ENCODE measurements at regions not wholly inside any gene's neighbourhood (a gene's known extent, or its start where the extent isn't known, plus 50 kb on each side); places are given as distances from the start of the nearest gene placed in this dataset.

DNA sequence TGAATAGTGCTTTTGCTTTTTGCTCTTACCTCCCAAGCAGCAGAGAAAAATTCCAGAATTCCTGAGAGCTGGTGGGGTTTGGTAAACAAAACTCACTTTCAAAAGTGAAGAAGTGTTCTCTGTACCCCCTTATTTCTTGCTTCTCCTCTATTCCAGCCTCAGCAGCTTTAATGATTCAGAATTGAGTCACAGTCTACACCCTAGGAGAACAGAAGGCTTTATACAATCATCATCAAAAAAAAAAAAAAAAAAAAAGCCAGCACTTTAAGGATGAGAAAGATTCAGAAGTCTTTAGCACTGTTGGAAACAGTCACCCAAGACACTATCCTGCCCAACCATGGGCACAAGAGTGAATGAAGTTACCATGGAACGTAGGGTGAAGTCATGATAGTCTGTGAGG lies 1583.1 kb upstream of the PCDH10 start:
- H3K36me3 ChIP-seq (ENCODE audit: control insufficient read depth in 4 of 4, insufficient read depth in 3 of 4, low read depth in 1 of 4, low read length in 3 of 4): no peaks in the 10 kb centered on the region
- no peak overlapping the region for H3K27ac ChIP-seq (ENCODE audit: low read depth in 1 of 2, low read length in 2 of 2)
- TF ChIP-seq FOXA2 (IDR thresholded peaks at IDR 0.05): no peak
- TF ChIP-seq EGR1 (IDR thresholded peaks at IDR 0.05; ENCODE audit: low read depth in 2 of 2): no peak
- TF ChIP-seq, protein P1, sequence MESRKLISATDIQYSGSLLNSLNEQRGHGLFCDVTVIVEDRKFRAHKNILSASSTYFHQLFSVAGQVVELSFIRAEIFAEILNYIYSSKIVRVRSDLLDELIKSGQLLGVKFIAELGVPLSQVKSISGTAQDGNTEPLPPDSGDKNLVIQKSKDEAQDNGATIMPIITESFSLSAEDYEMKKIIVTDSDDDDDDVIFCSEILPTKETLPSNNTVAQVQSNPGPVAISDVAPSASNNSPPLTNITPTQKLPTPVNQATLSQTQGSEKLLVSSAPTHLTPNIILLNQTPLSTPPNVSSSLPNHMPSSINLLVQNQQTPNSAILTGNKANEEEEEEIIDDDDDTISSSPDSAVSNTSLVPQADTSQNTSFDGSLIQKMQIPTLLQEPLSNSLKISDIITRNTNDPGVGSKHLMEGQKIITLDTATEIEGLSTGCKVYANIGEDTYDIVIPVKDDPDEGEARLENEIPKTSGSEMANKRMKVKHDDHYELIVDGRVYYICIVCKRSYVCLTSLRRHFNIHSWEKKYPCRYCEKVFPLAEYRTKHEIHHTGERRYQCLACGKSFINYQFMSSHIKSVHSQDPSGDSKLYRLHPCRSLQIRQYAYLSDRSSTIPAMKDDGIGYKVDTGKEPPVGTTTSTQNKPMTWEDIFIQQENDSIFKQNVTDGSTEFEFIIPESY (IDR thresholded peaks at IDR 0.05): no peak
- TF ChIP-seq HNF4G (IDR thresholded peaks at IDR 0.05): no peak
- no peak for TF ChIP-seq RAD21 (IDR thresholded peaks at IDR 0.05)
- TF ChIP-seq FOXA1 (IDR thresholded peaks at IDR 0.05): no peak
- no peak for TF ChIP-seq NR2F2 (IDR thresholded peaks at IDR 0.05)
- TF ChIP-seq YY1 (IDR thresholded peaks at IDR 0.05): no peak
- TF ChIP-seq, protein P2, sequence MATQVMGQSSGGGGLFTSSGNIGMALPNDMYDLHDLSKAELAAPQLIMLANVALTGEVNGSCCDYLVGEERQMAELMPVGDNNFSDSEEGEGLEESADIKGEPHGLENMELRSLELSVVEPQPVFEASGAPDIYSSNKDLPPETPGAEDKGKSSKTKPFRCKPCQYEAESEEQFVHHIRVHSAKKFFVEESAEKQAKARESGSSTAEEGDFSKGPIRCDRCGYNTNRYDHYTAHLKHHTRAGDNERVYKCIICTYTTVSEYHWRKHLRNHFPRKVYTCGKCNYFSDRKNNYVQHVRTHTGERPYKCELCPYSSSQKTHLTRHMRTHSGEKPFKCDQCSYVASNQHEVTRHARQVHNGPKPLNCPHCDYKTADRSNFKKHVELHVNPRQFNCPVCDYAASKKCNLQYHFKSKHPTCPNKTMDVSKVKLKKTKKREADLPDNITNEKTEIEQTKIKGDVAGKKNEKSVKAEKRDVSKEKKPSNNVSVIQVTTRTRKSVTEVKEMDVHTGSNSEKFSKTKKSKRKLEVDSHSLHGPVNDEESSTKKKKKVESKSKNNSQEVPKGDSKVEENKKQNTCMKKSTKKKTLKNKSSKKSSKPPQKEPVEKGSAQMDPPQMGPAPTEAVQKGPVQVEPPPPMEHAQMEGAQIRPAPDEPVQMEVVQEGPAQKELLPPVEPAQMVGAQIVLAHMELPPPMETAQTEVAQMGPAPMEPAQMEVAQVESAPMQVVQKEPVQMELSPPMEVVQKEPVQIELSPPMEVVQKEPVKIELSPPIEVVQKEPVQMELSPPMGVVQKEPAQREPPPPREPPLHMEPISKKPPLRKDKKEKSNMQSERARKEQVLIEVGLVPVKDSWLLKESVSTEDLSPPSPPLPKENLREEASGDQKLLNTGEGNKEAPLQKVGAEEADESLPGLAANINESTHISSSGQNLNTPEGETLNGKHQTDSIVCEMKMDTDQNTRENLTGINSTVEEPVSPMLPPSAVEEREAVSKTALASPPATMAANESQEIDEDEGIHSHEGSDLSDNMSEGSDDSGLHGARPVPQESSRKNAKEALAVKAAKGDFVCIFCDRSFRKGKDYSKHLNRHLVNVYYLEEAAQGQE (IDR thresholded peaks at IDR 0.05): no peak
- 35% methylated on average over 1 of the region's 1 CpG for WGBS
- H3K4me3 ChIP-seq (ENCODE audit: low read depth in 1 of 3, low read length in 3 of 3): no peak overlapping the region
- no peak overlapping the region for H3K9ac ChIP-seq (ENCODE audit: low read depth in 1 of 2, low read length in 2 of 2)
- no peaks in the 10 kb centered on the region for H3K9me3 ChIP-seq (ENCODE audit: control insufficient read depth in 4 of 4, low read length in 3 of 4)
- no peak for DNase-seq (ENCODE audit: low spot score)
- H3K4me1 ChIP-seq (ENCODE audit: control insufficient read depth in 4 of 4, insufficient read depth in 4 of 4, low read length in 3 of 4): no peaks in the 10 kb centered on the region
- no peaks in the 10 kb centered on the region for H3K27me3 ChIP-seq (ENCODE audit: control insufficient read depth in 4 of 4, insufficient read depth in 4 of 4, low read length in 3 of 4)

DNA sequence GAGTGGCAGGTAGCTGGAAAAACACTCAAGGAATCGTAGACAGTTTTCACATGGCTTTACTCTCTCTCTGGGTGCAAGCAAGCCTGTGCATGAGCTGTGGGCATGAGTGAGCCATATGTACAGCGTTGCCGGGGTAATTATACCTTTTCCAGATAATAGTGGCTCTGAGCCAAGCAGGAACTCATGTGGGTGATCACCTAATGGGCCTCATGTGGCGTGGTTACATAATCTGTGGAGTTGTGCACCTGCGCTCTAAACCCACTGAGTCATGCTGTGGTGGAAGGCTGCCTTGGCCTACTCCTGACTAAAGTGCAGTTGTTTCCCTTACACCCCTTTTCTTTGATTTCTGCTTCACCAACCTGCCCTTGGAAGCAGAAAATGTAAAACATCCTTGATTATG lies 1564.5 kb upstream of the PCDH10 start:
- Histone ChIP-seq H3K36me3 (ENCODE audit: control insufficient read depth in 4 of 4, insufficient read depth in 3 of 4, low read depth in 1 of 4, low read length in 3 of 4) (no peaks in the 10 kb centered on the region), H3K4me3 (ENCODE audit: low read depth in 1 of 3, low read length in 3 of 3) (no peak overlapping the region), H3K9me3 (ENCODE audit: control insufficient read depth in 4 of 4, low read length in 3 of 4) (no peaks in the 10 kb centered on the region), H3K9ac (ENCODE audit: low read depth in 1 of 2, low read length in 2 of 2) (no peak overlapping the region), H3K4me1 (ENCODE audit: control insufficient read depth in 4 of 4, insufficient read depth in 4 of 4, low read length in 3 of 4) (no peaks in the 10 kb centered on the region), H3K27ac (ENCODE audit: low read depth in 1 of 2, low read length in 2 of 2) (no peak overlapping the region), H3K27me3 (ENCODE audit: control insufficient read depth in 4 of 4, insufficient read depth in 4 of 4, low read length in 3 of 4) (no peaks in the 10 kb centered on the region)
- TF ChIP-seq HNF4G (IDR thresholded peaks at IDR 0.05) (no peak), RXRA (IDR thresholded peaks at IDR 0.05) (no peak), JUND (IDR thresholded peaks at IDR 0.05) (no peak), HNF4A (conservative IDR thresholded peaks at IDR 0.05) (no peak), YY1 (IDR thresholded peaks at IDR 0.05) (no peak), FOXA1 (IDR thresholded peaks at IDR 0.05) (no peak), NR2F2 (IDR thresholded peaks at IDR 0.05) (no peak), EGR1 (IDR thresholded peaks at IDR 0.05; ENCODE audit: low read depth in 2 of 2) (no peak), FOXA2 (IDR thresholded peaks at IDR 0.05) (no peak), GABPA (IDR thresholded peaks at IDR 0.05 in 1 of 2, conservative IDR thresholded peaks at IDR 0.05 in 1 of 2) (no peak), RAD21 (IDR thresholded peaks at IDR 0.05) (no peak), TAF1 (conservative IDR thresholded peaks at IDR 0.05) (no peak), SP1 (IDR thresholded peaks at IDR 0.05) (no peak)
- TF ChIP-seq, protein P2 (IDR thresholded peaks at IDR 0.05): no peak
- TF ChIP-seq, protein P1 (IDR thresholded peaks at IDR 0.05): no peak
- TF ChIP-seq, protein P3, sequence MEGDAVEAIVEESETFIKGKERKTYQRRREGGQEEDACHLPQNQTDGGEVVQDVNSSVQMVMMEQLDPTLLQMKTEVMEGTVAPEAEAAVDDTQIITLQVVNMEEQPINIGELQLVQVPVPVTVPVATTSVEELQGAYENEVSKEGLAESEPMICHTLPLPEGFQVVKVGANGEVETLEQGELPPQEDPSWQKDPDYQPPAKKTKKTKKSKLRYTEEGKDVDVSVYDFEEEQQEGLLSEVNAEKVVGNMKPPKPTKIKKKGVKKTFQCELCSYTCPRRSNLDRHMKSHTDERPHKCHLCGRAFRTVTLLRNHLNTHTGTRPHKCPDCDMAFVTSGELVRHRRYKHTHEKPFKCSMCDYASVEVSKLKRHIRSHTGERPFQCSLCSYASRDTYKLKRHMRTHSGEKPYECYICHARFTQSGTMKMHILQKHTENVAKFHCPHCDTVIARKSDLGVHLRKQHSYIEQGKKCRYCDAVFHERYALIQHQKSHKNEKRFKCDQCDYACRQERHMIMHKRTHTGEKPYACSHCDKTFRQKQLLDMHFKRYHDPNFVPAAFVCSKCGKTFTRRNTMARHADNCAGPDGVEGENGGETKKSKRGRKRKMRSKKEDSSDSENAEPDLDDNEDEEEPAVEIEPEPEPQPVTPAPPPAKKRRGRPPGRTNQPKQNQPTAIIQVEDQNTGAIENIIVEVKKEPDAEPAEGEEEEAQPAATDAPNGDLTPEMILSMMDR (IDR thresholded peaks at IDR 0.05; ENCODE audit: low read depth, low read length, missing input control): no peak
- TF ChIP-seq, protein P4, sequence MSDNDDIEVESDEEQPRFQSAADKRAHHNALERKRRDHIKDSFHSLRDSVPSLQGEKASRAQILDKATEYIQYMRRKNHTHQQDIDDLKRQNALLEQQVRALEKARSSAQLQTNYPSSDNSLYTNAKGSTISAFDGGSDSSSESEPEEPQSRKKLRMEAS (IDR thresholded peaks at IDR 0.05): no peak
- no peak for DNase-seq (ENCODE audit: low spot score)
- WGBS: 77% methylated on average over 5 of the region's 5 CpGs
